Stomach (tissue), 4 donors: ENCODE measurements at regions not wholly inside any gene's neighbourhood (a gene's known extent, or its start where the extent isn't known, plus 50 kb on each side); places are given as distances from the start of the nearest gene placed in this dataset.

Source experiments
- EP300 ChIP-seq: sonication (generic); formaldehyde crosslinking; IDR thresholded peaks from one replicate; pipeline ENCODE4 v1.6.1; 2017; ENCODE audit warnings: antibody characterized with exemption
- POLR2A ChIP-seq, 4 donors: fragments of 450-650 bp; IDR thresholded peaks; one replicate each; pipeline ENCODE4 v1.6.1; 2016; ENCODE audit warnings: antibody characterized with exemption in 4 of 4, control low read depth in 2 of 4, mild to moderate bottlenecking in 1 of 4, moderate library complexity in 1 of 4
- POLR2AphosphoS5 ChIP-seq, 3 donors: sonication (generic); formaldehyde crosslinking; IDR thresholded peaks; one replicate each; pipeline ENCODE4 v1.6.1; 2016; ENCODE audit warnings: antibody characterized with exemption in 3 of 3
- TF ChIP-seq, protein P1 (sequence below), 7 experiments: fragments of 450-650 bp in 4 of 7; fragments of 200-600 bp in 3 of 7; sonication (generic) in 3 of 7; IDR thresholded peaks; one replicate each; pipeline ENCODE4 v1.5.1; 2016 to 2019; ENCODE audit warnings: antibody characterized with exemption in 7 of 7, control low read depth in 2 of 7, mild to moderate bottlenecking in 1 of 7

DNA sequence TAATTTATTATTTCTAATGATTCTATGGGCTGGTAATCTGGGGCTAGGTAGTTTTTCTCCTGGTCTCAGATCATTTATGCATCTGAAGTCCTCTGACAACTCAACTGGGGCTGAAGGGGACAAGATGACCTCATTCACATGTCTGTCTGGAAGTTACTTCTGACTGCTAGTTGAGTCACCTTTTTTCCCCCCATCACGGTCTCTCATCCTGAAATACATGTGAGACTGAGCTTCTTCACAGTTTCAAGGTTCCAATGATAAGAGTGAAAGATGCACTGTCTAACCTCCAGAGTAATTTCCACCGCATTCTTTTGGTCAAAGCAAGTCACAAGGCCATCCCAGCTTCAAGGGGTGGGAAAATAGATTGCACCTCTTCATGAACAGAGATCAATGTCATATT lies 356.7 kb upstream of the RPS6KA3 start:
- TF ChIP-seq, protein P1, sequence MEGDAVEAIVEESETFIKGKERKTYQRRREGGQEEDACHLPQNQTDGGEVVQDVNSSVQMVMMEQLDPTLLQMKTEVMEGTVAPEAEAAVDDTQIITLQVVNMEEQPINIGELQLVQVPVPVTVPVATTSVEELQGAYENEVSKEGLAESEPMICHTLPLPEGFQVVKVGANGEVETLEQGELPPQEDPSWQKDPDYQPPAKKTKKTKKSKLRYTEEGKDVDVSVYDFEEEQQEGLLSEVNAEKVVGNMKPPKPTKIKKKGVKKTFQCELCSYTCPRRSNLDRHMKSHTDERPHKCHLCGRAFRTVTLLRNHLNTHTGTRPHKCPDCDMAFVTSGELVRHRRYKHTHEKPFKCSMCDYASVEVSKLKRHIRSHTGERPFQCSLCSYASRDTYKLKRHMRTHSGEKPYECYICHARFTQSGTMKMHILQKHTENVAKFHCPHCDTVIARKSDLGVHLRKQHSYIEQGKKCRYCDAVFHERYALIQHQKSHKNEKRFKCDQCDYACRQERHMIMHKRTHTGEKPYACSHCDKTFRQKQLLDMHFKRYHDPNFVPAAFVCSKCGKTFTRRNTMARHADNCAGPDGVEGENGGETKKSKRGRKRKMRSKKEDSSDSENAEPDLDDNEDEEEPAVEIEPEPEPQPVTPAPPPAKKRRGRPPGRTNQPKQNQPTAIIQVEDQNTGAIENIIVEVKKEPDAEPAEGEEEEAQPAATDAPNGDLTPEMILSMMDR (IDR thresholded peaks at IDR 0.05), result no peak
- TF ChIP-seq POLR2AphosphoS5 (IDR thresholded peaks at IDR 0.05) (no peak), POLR2A (IDR thresholded peaks at IDR 0.05) (no peak), EP300 (no peak)
